ENCODE measurements at regions not wholly inside any gene's neighbourhood (a gene's known extent, or its start where the extent isn't known, plus 50 kb on each side); places are given as distances from the start of the nearest gene placed in this dataset.

GRCh38 chr5:8694545-8694944 is 825.6 kb downstream of the MTRR start:
- H3K27me3 Mint-ChIP-seq, result no peaks in the 10 kb centered on the region
- H3K27ac Mint-ChIP-seq, result no peak overlapping the region
- no peaks in the 10 kb centered on the region for H3K4me1 Mint-ChIP-seq (ENCODE audit: low read depth)
- no peak overlapping the region for H3K4me3 Mint-ChIP-seq
- no peaks in the 10 kb centered on the region for H3K36me3 Mint-ChIP-seq (ENCODE audit: low read depth)
- DNase-seq, result no peak
- H3K9me3 Mint-ChIP-seq, result peaks cover 2% of the 10 kb centered on the region

DNA sequence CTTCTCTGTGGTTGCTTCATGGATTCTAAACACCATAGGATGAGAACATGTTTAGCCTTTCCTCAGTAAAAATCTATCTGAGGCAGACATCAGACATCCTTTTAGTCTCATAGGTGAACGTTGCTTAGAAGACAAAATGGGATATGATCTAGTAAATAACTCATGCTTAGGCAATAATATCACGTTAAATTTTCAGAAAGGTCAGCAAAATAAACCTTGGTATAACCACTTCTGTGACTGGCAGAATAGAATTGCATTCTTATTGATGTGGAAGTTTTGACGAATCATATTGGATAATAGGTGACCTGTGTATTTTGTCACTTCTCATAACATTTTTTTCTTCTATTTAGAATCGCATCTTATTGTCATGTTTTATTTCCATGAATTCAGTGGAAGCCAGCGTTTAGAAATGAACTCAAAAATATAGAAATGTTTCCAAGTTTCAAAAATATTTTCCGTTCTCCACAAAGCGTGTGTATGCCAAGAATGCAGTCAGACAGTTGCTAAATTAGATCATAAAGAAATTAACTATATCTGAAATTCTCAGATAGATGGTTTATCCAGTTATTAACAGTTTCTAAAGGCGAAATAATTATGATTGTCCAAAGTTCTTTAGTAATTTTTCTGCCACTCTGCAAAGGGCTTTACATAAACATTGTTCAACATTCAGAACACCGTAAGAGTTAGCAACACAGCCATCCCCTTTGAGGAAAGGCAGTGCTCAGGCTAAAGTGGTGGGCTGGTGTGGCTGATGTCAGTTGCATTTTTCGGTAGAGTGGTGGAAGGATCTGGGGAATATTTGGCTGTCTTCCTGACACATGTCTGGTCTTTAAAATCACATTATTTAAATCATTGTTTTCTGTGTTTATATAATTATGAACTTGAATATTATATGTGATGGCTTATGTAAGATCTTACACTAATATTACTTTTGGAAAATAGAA is 827.2 kb downstream of the MTRR start:
- no peak overlapping the region for H3K27ac Mint-ChIP-seq
- H3K27me3 Mint-ChIP-seq, result no peaks in the 10 kb centered on the region
- H3K4me1 Mint-ChIP-seq (ENCODE audit: low read depth), result no peaks in the 10 kb centered on the region
- H3K4me3 Mint-ChIP-seq, result no peak overlapping the region
- peaks cover 4% of the 10 kb centered on the region for H3K9me3 Mint-ChIP-seq
- DNase-seq, result no peak
- no peaks in the 10 kb centered on the region for H3K36me3 Mint-ChIP-seq (ENCODE audit: low read depth)

- Mint-ChIP-seq H3K36me3 (ENCODE audit: low read depth) (no peaks in the 10 kb centered on the region), H3K4me1 (ENCODE audit: low read depth) (no peaks in the 10 kb centered on the region), H3K27ac (no peak overlapping the region), H3K4me3 (no peak overlapping the region), H3K27me3 (no peaks in the 10 kb centered on the region), H3K9me3 (peaks cover 4% of the 10 kb centered on the region)
- no peak for DNase-seq
Observed at GRCh38 chr5:8700222-8700621, 831.3 kb downstream of the MTRR start.

GRCh38 chr5:8700671-8701070 is 831.7 kb downstream of the MTRR start:
- DNase-seq, result no peak
- Mint-ChIP-seq H3K4me3 (no peak overlapping the region), H3K27ac (no peak overlapping the region), H3K4me1 (ENCODE audit: low read depth) (no peaks in the 10 kb centered on the region), H3K36me3 (ENCODE audit: low read depth) (no peaks in the 10 kb centered on the region), H3K27me3 (no peaks in the 10 kb centered on the region), H3K9me3 (peaks cover 4% of the 10 kb centered on the region)

- H3K9me3 Mint-ChIP-seq, result peaks cover 4% of the 10 kb centered on the region
- no peaks in the 10 kb centered on the region for H3K36me3 Mint-ChIP-seq (ENCODE audit: low read depth)
- no peaks in the 10 kb centered on the region for H3K4me1 Mint-ChIP-seq (ENCODE audit: low read depth)
- no peak overlapping the region for H3K4me3 Mint-ChIP-seq
- H3K27me3 Mint-ChIP-seq, result no peaks in the 10 kb centered on the region
- DNase-seq, result no peak
- H3K27ac Mint-ChIP-seq, result no peak overlapping the region
Observed at GRCh38 chr5:8701251-8701650, 832.3 kb downstream of the MTRR start.

DNA sequence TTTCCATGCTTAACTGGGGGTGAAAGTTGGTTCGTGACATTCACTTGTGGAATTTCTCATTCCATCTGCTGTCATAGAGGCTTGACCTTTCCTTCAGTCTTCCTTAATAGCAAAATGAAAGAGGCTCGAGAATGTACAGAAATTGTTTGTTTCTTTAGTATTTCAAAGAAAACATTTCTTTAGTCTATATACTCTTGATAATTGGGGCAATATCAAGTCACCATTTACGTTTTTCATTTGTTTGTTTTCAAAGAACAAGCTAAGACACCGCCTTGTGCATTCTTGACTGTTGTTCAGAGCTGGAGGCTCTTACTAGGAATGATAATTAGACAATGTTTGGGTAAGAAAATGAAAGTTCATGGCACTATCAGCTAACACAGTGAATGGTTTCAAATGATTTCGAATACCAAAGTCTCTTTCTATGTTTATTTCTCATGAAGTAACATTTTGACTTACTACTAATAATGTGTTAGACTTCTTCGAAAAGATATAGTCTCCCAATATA is 835.4 kb downstream of the SEMA5A start:
- Mint-ChIP-seq H3K4me3 (no peak overlapping the region), H3K9me3 (peaks cover 4% of the 10 kb centered on the region), H3K27ac (no peak overlapping the region), H3K4me1 (ENCODE audit: low read depth) (no peaks in the 10 kb centered on the region), H3K36me3 (ENCODE audit: low read depth) (no peaks in the 10 kb centered on the region), H3K27me3 (no peaks in the 10 kb centered on the region)
- no peak for DNase-seq

- H3K36me3 Mint-ChIP-seq (ENCODE audit: low read depth), result no peaks in the 10 kb centered on the region
- H3K27ac Mint-ChIP-seq, result no peak overlapping the region
- H3K4me1 Mint-ChIP-seq (ENCODE audit: low read depth), result no peaks in the 10 kb centered on the region
- peaks cover 4% of the 10 kb centered on the region for H3K9me3 Mint-ChIP-seq
- no peaks in the 10 kb centered on the region for H3K27me3 Mint-ChIP-seq
- DNase-seq, result no peak
- no peak overlapping the region for H3K4me3 Mint-ChIP-seq
Observed at GRCh38 chr5:8714198-8714597, 831.7 kb downstream of the SEMA5A start.

DNA sequence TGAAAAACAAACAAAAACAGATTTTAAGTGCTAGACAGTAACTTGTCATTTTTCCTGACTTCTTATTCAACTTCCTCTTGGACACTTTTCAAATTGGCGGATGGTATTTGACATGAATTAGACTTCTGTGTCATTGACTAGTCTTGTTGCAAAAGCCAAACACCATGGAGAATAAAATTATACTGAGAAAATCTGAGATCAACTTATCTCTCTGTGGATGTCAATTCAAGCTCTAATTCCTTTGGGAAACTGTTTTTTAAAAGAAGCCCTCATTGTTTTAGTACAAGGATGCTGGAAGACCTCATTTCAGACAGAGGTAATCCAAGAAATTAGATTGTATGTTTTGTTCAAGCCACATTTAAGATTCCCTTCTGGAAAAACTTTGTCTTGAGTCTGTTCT is 831.0 kb downstream of the SEMA5A start:
- no peaks in the 10 kb centered on the region for H3K4me1 Mint-ChIP-seq (ENCODE audit: low read depth)

GRCh38 chr5:8719796-8720195 is 826.1 kb downstream of the SEMA5A start:
- no peaks in the 10 kb centered on the region for H3K36me3 Mint-ChIP-seq (ENCODE audit: low read depth)
- H3K27me3 Mint-ChIP-seq, result no peaks in the 10 kb centered on the region
- DNase-seq, result no peak
- H3K4me1 Mint-ChIP-seq (ENCODE audit: low read depth), result no peaks in the 10 kb centered on the region
- H3K4me3 Mint-ChIP-seq, result no peak overlapping the region
- no peak overlapping the region for H3K27ac Mint-ChIP-seq
- H3K9me3 Mint-ChIP-seq, result peaks cover 3% of the 10 kb centered on the region

More for the DNA sequence above, 831.0 kb downstream of the SEMA5A start:
- no peak overlapping the region for H3K4me3 Mint-ChIP-seq
- H3K36me3 Mint-ChIP-seq (ENCODE audit: low read depth), result no peaks in the 10 kb centered on the region
- DNase-seq, result no peak
- peaks cover 4% of the 10 kb centered on the region for H3K9me3 Mint-ChIP-seq
- no peak overlapping the region for H3K27ac Mint-ChIP-seq
- no peaks in the 10 kb centered on the region for H3K27me3 Mint-ChIP-seq

GRCh38 chr5:8720506-8720905 is 825.4 kb downstream of the SEMA5A start:
- no peak for DNase-seq
- Mint-ChIP-seq H3K4me3 (no peak overlapping the region), H3K27ac (no peak overlapping the region), H3K36me3 (ENCODE audit: low read depth) (no peaks in the 10 kb centered on the region), H3K27me3 (no peaks in the 10 kb centered on the region), H3K9me3 (peaks cover 10% of the 10 kb centered on the region), H3K4me1 (ENCODE audit: low read depth) (no peaks in the 10 kb centered on the region)

DNA sequence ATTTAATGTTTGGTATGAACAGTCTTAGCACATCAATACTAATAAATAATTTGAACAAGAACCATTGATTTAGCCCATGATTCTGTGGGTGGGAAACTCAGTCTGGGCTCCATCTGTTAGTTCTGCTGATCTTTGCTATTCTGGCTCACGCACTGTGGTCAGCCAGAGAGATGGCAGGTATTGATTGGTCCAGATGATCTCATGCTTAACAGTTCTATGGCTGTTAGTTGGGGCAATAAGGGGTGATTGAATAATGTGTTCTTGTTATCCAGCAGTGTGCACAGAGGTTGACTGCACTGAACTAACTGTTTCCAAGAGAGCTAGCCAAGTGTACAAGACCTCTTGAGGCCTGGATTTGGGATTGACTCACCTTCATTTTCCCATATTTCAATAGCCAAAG is 824.3 kb downstream of the SEMA5A start:
- Mint-ChIP-seq H3K36me3 (ENCODE audit: low read depth) (no peaks in the 10 kb centered on the region), H3K4me3 (no peak overlapping the region), H3K27ac (no peak overlapping the region), H3K27me3 (no peaks in the 10 kb centered on the region), H3K4me1 (ENCODE audit: low read depth) (no peaks in the 10 kb centered on the region), H3K9me3 (peaks cover 10% of the 10 kb centered on the region)
- no peak for DNase-seq

DNA sequence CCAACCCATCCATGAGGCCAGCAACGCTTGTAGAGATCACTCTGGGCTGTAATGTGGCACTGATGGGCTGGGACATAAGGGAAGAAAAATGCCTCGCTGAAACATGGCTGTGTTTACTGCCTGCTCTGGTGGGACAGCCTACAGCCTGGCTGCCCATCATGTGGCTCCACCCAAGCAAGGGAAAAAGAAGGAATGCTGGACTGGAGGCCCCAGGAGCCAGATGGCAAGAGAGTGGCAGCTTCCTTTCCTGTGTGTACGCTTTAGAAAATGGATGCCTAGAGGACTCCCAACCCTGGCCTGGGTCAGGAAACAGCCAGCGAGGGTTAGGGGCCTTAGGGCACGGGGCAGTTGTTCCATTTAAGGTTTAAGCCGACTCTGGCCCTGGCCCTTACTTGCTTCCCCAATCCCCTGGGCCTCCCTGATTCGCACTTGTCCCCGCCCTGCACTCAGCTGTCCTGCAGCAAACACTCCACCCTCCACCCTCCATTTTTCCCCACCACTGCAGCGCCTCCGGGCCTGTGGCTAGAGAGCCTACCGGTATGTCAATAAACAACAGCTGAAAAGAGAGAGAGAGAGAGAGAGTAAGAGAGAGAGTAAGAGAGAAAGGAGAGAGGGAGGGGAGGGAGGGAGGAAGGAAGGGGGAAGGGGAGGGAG is 819.4 kb downstream of the SEMA5A start:
- no peaks in the 10 kb centered on the region for H3K36me3 Mint-ChIP-seq (ENCODE audit: low read depth)
- no peak overlapping the region for H3K27ac Mint-ChIP-seq
- no peak overlapping the region for H3K4me3 Mint-ChIP-seq

DNA sequence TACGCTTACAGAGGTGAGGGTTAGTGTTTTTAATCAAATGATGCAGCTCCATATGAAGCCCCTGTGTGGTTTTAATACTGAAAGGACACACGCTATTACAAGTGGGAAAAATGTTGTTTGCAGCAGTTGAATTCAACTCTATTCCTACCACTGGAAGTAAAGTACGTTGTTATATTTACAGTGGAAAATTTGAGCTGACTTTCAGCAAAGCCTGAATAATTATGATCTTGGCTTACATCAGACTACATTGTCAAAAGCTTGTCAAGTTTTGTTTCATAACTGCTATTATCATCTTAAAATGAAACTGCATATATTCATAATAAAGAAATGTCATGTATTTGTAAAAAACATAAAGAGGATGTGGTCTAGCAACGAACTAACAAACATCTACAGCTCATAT is 818.5 kb downstream of the SEMA5A start:
- Mint-ChIP-seq H3K27ac (no peak overlapping the region), H3K27me3 (no peaks in the 10 kb centered on the region), H3K9me3 (peaks cover 7% of the 10 kb centered on the region), H3K4me1 (ENCODE audit: low read depth) (no peaks in the 10 kb centered on the region), H3K4me3 (no peak overlapping the region), H3K36me3 (ENCODE audit: low read depth) (no peaks in the 10 kb centered on the region)
- DNase-seq, result no peak

More for the DNA sequence above, 819.4 kb downstream of the SEMA5A start:
- DNase-seq, result no peak
- Mint-ChIP-seq H3K9me3 (peaks cover 7% of the 10 kb centered on the region), H3K4me1 (ENCODE audit: low read depth) (no peaks in the 10 kb centered on the region), H3K27me3 (no peaks in the 10 kb centered on the region)

DNA sequence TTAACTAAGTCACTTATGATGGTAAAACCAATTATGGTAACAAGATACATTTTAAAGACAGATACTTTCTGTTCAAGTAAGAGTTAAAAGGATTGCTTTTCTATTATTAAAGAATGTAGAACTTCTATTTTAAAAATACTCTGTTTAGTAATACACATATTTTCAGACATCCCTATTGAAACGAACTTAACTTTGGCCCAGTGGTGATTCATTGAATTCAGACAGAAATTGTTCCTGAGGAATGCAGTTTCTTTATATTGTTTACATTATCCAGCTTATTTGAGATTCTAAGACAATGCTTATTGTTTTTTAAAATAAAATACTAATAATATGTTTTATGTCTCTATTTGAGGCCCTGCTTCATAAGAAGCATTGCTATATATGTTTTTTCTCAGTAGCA is 816.4 kb downstream of the SEMA5A start:
- no peak overlapping the region for H3K4me3 Mint-ChIP-seq
- no peaks in the 10 kb centered on the region for H3K4me1 Mint-ChIP-seq (ENCODE audit: low read depth)
- no peaks in the 10 kb centered on the region for H3K36me3 Mint-ChIP-seq (ENCODE audit: low read depth)
- H3K27me3 Mint-ChIP-seq, result no peaks in the 10 kb centered on the region
- H3K27ac Mint-ChIP-seq, result no peak overlapping the region
- H3K9me3 Mint-ChIP-seq, result peaks cover 7% of the 10 kb centered on the region
- DNase-seq, result no peak

DNA sequence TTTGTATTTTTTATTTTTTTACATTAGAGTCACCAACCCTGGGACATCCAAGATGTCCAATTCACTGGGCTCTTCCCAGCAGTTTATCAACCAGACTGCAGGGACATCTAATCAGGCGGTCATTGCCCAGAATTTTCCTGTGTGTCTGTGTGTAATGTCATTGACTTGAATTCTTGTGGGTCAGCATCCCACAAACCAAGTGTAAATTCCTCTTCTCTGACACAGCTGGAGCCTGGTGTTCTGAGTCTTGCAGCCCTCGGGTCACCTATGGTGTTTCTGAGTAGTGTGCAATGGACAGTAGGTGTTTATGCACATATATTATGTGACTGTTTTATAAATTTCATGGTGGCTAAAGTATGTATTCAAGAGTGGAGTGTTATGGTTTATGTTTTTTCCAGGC is 815.7 kb downstream of the SEMA5A start:
- no peak for DNase-seq
- H3K36me3 Mint-ChIP-seq (ENCODE audit: low read depth), result no peaks in the 10 kb centered on the region
- H3K4me3 Mint-ChIP-seq, result no peak overlapping the region

More for the DNA sequence above, 815.7 kb downstream of the SEMA5A start:
- no peak overlapping the region for H3K27ac Mint-ChIP-seq
- peaks cover 3% of the 10 kb centered on the region for H3K9me3 Mint-ChIP-seq
- no peaks in the 10 kb centered on the region for H3K27me3 Mint-ChIP-seq
- no peaks in the 10 kb centered on the region for H3K4me1 Mint-ChIP-seq (ENCODE audit: low read depth)
